HEK293T (cell line): ENCODE measurements at regions not wholly inside any gene's neighbourhood (a gene's known extent, or its start where the extent isn't known, plus 50 kb on each side); places are given as distances from the start of the nearest gene placed in this dataset.

Experiments
- FOXK2 ChIP-seq: fragments of 450-650 bp; IDR thresholded peaks from 2 replicates; pipeline ENCODE4 v1.6.1; 2016; ENCODE audit warnings: mild to moderate bottlenecking
- HDGF ChIP-seq: fragments of 450-650 bp; IDR thresholded peaks from 2 replicates; pipeline ENCODE4 v1.6.1; 2017; ENCODE audit warnings: antibody characterized with exemption, borderline replicate concordance
- SP1 ChIP-seq: fragments of 450-650 bp; IDR thresholded peaks from 2 replicates; pipeline ENCODE4 v1.6.1; 2017
- TARDBP ChIP-seq: fragments of 450-650 bp; IDR thresholded peaks from 2 replicates; pipeline ENCODE4 v1.6.1; 2016

DNA sequence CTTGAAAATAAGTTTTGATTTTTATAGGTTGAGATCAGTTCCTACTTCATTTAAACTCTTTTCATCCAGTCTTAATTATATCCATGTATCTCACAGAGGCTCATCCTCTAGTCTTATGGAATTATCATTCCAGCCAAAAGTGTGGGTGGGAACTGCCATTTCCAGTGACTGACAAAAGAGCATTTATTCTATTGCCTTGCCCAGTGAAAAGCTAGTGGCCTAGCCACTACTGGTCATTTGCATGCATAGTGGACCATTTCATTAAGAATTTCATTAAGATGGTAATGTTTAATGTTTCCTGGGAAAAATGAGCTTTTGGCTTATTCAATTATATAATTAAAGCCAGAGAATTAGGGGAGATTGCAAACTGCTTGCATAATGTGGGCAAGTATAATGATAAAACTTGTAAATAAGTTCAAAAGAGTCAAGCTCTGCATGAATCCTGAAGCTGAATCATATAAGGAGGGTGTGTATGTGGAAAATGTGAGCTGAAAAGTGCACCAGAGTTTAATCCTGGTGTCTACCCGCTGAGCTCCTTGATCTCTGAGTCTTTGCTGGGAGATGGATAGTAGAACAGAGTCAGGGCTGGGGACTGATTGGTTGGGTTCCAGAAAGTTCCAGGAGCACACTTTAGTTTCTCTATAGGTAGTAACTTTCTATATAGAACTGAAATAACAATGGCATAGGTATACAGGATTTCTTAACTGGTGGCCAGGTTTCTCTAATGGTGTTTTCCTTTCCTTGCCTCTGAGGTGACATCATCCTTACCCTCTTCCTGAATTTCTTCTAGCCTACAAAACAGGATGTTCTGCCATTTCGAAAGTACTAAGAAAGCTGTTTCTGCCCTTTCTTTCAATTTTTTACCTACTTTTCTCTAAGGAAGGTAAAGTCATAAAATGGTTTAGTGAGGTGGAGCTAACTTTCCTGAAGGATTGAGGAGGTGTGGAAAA lies 78.5 kb downstream of the KIF4B start:
- TF ChIP-seq SP1 (no peak), HDGF (no peak), FOXK2 (no peak), TARDBP (no peak)
